ENCODE measurements at regions not wholly inside any gene's neighbourhood (a gene's known extent, or its start where the extent isn't known, plus 50 kb on each side); places are given as distances from the start of the nearest gene placed in this dataset.
A peak's percentile ranks its signal among the peaks of the same experiment; 100 is the strongest.
"Not testable (repeated sequence)": the region's sequence is repeated elsewhere in the genome, so short reads cannot be mapped to it uniquely, and the experiment has no call there.

DNA sequence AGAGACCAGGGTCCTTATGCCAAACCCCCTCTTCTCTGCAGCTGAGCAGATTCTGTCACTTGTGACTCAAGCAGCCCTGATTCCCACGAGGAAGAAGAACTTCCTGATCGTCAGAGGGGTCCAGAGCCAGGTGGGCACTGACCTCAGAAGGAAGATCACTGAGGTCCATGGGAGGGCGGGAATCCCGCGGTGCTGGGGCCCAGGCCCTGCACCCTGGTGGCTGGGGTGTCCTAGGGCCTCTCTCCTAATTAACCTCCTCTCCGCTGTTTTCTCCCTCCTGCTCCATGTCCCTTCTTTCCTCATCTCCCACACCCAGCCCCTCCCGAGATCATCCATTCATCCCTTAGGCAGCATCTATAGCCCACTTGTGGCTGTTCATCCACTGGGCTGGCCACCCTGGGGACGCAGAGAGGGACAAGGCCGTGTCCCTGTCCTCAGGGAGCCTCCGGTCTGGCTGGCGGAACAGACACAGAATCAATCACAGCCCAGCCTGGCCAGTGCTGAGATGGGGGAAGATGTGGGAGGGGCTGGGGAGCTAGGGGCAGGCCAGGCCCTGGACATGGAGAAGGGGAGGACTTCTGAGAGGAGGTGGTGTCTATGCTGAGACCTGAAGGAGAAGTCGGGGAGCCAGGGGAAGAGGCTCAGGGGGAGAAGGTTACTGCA, 638.3 kb downstream of the MATN1 start:
- 85% methylated on average over 9 of the region's 12 CpGs for WGBS (ENCODE audit: missing lambda C conversion rate)
- no peak overlapping the region for H3K4me3 ChIP-seq
- ChIA-PET POLR2A (no interaction called here), CTCF (interaction anchor here (0.6 to 2.1 kb wide), 15 partner anchors 10 to 838 kb away, joined by 3 to 7 read pairs (median 4); no protein-coding TSS in a partner anchor)
- H3K9me3 ChIP-seq: no peaks in the 10 kb centered on the region
- peak overlapping the region; percentile 74 for H3K4me2 ChIP-seq
- peak in 1 of 2 experiments; percentile 10; a peak in 1 of 6 replicates for ATAC-seq
- no peak for DNase-seq (ENCODE audit: low read depth in 1 of 2, low spot score in 1 of 2)
- TF ChIP-seq NFE2L2 (conservative IDR thresholded peaks at IDR 0.05; ENCODE audit: low read length): no peak
- FAIRE-seq: no peak
- peak overlapping the region; percentile 76 to 87; a peak in 5 of 6 replicates for H3K27ac ChIP-seq
- H3K4me1 ChIP-seq: peaks cover 28% of the 10 kb centered on the region

DNA sequence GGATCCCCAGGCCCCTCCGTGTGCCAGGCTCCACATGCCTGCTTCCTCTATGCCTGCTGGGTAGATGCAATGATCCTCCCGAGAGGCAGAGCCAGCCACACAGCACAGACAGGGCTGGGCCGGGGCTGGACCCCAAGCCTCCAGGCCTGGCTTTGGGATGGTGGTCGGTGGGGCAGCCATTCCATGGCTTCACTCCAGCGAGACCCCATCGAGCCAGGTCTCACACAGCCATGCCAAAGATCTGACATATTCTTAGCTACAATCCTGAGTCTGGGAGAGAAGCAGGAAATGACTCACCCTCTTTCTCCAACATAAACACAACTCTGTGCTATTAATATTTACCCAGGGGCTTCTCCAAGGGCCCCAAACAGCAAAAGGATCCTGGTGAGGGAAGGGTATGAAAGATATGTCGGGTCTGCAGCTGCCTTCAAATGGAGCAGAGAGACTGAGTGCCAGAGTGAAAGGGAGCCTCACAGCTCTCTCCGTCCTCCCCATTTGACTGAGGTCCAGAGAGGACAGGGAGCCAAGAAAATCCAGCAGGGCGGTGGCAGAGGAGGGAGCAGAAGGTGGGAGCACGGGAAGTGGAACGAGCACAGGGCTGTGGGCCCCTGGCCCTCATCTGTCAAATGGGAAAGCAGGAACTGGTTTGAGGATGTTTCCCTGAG, 639.5 kb downstream of the MATN1 start:
- ATAC-seq: peak; percentile 44 to 81; a peak in 3 of 6 replicates
- Histone ChIP-seq H3K4me2 (peak overlapping the region; percentile 74), H3K27ac (peak overlapping the region; percentile 76 to 87), H3K4me3 (no peak overlapping the region), H3K4me1 (peaks cover 28% of the 10 kb centered on the region), H3K9me3 (no peaks in the 10 kb centered on the region)
- DNase-seq (ENCODE audit: low read depth in 1 of 2, low spot score in 1 of 2): peak; percentile 38 to 56
- CTCF ChIA-PET: interaction anchor here (2.5 kb wide), 1 partner anchor 291 kb away, joined by 11 read pairs; no protein-coding TSS in a partner anchor
- 10% methylated on average over 7 of the region's 11 CpGs for WGBS (ENCODE audit: missing lambda C conversion rate)
- TF ChIP-seq EP300 (IDR thresholded peaks at IDR 0.05) (no peak), PHF8 (IDR thresholded peaks at IDR 0.05; ENCODE audit: borderline replicate concordance, low read depth) (no peak), MYC (IDR thresholded peaks at IDR 0.05; ENCODE audit: borderline replicate concordance, low read length) (no peak), FOSL2 (IDR thresholded peaks at IDR 0.05) (no peak), FOSL2 (CRISPR knock-in tag; IDR thresholded peaks at IDR 0.05) (peak; percentile 72; the same call in 1 of the 2 replicates), KDM1A (IDR thresholded peaks at IDR 0.05; ENCODE audit: low read depth) (no peak), CBX8 (IDR thresholded peaks at IDR 0.05) (no peak), POLR2AphosphoS2 (conservative IDR thresholded peaks at IDR 0.05; ENCODE audit: low read length) (no peak), HOXA7 (CRISPR knock-in tag; IDR thresholded peaks at IDR 0.05) (no peak), JUNB (IDR thresholded peaks at IDR 0.05) (no peak), JUN (IDR thresholded peaks at IDR 0.05) (0 out of 5 replicates have a peak, but pooled peaks of 1 of the 2 experiments have one; percentile 30), EHF (CRISPR knock-in tag; IDR thresholded peaks at IDR 0.05) (no peak), NR3C1 (IDR thresholded peaks at IDR 0.05) (no peak), EHMT2 (IDR thresholded peaks at IDR 0.05; ENCODE audit: low read depth) (no peak)
- TF ChIP-seq, protein P1, sequence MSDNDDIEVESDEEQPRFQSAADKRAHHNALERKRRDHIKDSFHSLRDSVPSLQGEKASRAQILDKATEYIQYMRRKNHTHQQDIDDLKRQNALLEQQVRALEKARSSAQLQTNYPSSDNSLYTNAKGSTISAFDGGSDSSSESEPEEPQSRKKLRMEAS (IDR thresholded peaks at IDR 0.05): 0 out of 2 replicates have a peak, but pooled peaks have one; percentile 46
- TF ChIP-seq, protein P2, sequence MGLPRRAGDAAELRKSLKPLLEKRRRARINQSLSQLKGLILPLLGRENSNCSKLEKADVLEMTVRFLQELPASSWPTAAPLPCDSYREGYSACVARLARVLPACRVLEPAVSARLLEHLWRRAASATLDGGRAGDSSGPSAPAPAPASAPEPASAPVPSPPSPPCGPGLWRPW (IDR thresholded peaks at IDR 0.05): no peak
- TF ChIP-seq, protein P3, sequence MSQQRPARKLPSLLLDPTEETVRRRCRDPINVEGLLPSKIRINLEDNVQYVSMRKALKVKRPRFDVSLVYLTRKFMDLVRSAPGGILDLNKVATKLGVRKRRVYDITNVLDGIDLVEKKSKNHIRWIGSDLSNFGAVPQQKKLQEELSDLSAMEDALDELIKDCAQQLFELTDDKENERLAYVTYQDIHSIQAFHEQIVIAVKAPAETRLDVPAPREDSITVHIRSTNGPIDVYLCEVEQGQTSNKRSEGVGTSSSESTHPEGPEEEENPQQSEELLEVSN (IDR thresholded peaks at IDR 0.05; ENCODE audit: borderline replicate concordance, low read depth): peak; percentile 36; the same call in 1 of the 2 replicates
- TF ChIP-seq, protein P4, sequence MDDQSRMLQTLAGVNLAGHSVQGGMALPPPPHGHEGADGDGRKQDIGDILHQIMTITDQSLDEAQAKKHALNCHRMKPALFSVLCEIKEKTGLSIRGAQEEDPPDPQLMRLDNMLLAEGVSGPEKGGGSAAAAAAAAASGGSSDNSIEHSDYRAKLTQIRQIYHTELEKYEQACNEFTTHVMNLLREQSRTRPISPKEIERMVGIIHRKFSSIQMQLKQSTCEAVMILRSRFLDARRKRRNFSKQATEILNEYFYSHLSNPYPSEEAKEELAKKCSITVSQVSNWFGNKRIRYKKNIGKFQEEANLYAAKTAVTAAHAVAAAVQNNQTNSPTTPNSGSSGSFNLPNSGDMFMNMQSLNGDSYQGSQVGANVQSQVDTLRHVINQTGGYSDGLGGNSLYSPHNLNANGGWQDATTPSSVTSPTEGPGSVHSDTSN (IDR thresholded peaks at IDR 0.05): no peak
- POLR2A ChIA-PET: no interaction called here
- FAIRE-seq: no peak

DNA sequence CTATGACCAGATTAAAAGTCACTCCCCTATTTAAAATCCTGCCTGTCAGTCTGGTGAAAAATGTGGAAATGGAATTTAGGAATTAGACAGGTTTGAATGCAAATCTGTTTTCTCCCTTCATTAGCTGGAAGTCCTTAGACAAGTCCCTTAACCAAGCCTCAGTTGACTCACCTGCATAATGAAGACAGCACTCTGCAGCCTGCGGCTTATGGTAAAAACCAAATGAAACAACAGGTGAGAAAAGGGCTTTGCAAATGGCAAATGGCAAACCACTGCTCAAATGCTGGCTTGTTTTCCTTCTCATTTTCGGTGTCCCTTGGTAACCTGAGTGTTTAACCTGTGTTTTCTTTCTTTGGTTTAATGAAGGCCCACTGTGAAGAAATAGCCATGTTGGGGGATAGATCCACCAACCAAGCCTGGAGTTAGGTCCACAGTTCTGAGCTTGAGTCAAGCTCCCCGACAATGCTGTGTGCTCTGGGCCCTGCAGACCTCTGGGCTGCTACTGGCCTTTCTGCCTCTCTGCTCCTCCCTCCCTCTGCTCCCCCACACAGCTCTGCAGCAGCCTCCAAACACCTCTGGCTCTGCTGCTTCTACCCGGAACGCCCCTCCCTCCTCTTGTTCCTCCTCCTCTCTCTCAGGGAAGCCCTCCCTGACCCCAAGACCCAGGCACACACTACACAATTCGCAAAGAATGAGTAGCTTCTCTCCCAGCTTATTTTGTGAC, 641.8 kb downstream of the MATN1 start:
- TF ChIP-seq EP300 (IDR thresholded peaks at IDR 0.05) (no peak), NFE2L2 (conservative IDR thresholded peaks at IDR 0.05; ENCODE audit: low read length) (no peak), CHD4 (IDR thresholded peaks at IDR 0.05; ENCODE audit: borderline replicate concordance) (no peak), EHMT2 (IDR thresholded peaks at IDR 0.05; ENCODE audit: low read depth) (no peak)
- TF ChIP-seq, protein P5, sequence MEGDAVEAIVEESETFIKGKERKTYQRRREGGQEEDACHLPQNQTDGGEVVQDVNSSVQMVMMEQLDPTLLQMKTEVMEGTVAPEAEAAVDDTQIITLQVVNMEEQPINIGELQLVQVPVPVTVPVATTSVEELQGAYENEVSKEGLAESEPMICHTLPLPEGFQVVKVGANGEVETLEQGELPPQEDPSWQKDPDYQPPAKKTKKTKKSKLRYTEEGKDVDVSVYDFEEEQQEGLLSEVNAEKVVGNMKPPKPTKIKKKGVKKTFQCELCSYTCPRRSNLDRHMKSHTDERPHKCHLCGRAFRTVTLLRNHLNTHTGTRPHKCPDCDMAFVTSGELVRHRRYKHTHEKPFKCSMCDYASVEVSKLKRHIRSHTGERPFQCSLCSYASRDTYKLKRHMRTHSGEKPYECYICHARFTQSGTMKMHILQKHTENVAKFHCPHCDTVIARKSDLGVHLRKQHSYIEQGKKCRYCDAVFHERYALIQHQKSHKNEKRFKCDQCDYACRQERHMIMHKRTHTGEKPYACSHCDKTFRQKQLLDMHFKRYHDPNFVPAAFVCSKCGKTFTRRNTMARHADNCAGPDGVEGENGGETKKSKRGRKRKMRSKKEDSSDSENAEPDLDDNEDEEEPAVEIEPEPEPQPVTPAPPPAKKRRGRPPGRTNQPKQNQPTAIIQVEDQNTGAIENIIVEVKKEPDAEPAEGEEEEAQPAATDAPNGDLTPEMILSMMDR (IDR thresholded peaks at IDR 0.05): no peak
- TF ChIP-seq, protein P6, sequence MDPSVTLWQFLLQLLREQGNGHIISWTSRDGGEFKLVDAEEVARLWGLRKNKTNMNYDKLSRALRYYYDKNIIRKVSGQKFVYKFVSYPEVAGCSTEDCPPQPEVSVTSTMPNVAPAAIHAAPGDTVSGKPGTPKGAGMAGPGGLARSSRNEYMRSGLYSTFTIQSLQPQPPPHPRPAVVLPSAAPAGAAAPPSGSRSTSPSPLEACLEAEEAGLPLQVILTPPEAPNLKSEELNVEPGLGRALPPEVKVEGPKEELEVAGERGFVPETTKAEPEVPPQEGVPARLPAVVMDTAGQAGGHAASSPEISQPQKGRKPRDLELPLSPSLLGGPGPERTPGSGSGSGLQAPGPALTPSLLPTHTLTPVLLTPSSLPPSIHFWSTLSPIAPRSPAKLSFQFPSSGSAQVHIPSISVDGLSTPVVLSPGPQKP (IDR thresholded peaks at IDR 0.05; ENCODE audit: low read depth, low read length): no peak
- no peak for FAIRE-seq
- Histone ChIP-seq H3K27ac (peak overlapping the region in 1 of 2 experiments; percentile 87; a peak in 2 of 6 replicates), H3K4me1 (peaks cover 28% of the 10 kb centered on the region), H3K9me3 (no peaks in the 10 kb centered on the region), H3K4me3 (no peak overlapping the region), H3K4me2 (no peak overlapping the region)
- 83% methylated on average over 5 of the region's 6 CpGs for WGBS (ENCODE audit: missing lambda C conversion rate)
- no peak for ATAC-seq
- CTCF ChIA-PET: interaction anchor here (1.0 to 1.1 kb wide), 2 partner anchors 11 to 17 kb away, joined by 3 read pairs; no protein-coding TSS in a partner anchor
- no peak for DNase-seq (ENCODE audit: low read depth in 1 of 2, low spot score in 1 of 2)
- POLR2A ChIA-PET: no interaction called here

DNA sequence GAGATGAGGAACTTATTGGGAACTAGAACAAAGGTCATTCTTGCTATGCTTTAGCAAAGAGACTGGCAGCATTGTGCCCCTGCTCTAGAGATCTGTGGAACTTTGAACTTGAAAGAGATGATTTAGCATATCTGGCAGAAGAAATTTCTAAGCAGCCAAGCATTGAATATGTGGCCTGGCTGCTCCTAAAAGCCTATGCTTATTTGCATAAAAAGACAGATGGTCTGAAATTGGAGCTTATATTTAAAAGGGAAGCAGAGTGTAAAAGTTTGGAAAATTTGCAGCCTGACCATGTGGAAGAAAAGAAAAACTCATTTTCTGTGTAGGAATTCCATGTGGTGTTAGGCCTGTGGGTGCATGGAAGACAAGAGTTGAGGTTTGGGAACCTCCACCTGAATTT, 647.5 kb downstream of the MATN1 start:
- H3K27ac ChIP-seq; H3K4me3 ChIP-seq; CTCF ChIA-PET; DNase-seq (ENCODE audit: low read depth in 1 of 2, low spot score in 1 of 2); ATAC-seq; FAIRE-seq; H3K4me1 ChIP-seq; POLR2A ChIA-PET; H3K9me3 ChIP-seq; H3K4me2 ChIP-seq: not testable (repeated sequence)
